ENCODE measurements at regions not wholly inside any gene's neighbourhood (a gene's known extent, or its start where the extent isn't known, plus 50 kb on each side); places are given as distances from the start of the nearest gene placed in this dataset.

- Histone ChIP-seq H3K4me3 (ENCODE audit: low read length) (no peak overlapping the region), H3K79me2 (ENCODE audit: low read length) (no peaks in the 10 kb centered on the region), H3K4me2 (ENCODE audit: low read length) (no peak overlapping the region), H3K4me1 (ENCODE audit: low read length) (no peaks in the 10 kb centered on the region), H4K20me1 (ENCODE audit: insufficient read depth, low read length) (no peaks in the 10 kb centered on the region), H3K27ac (ENCODE audit: low read length) (no peak overlapping the region), H3K9ac (ENCODE audit: low read length) (no peak overlapping the region), H3K9me3 (ENCODE audit: insufficient read depth, low read length) (no peaks in the 10 kb centered on the region), H3K27me3 (ENCODE audit: low read depth, low read length) (no peaks in the 10 kb centered on the region), H3K36me3 (replicated peaks; ENCODE audit: low read depth, low read length) (no peaks in the 10 kb centered on the region), H2AFZ (ENCODE audit: low read depth, low read length) (no peak overlapping the region)
- TF ChIP-seq, protein P1, sequence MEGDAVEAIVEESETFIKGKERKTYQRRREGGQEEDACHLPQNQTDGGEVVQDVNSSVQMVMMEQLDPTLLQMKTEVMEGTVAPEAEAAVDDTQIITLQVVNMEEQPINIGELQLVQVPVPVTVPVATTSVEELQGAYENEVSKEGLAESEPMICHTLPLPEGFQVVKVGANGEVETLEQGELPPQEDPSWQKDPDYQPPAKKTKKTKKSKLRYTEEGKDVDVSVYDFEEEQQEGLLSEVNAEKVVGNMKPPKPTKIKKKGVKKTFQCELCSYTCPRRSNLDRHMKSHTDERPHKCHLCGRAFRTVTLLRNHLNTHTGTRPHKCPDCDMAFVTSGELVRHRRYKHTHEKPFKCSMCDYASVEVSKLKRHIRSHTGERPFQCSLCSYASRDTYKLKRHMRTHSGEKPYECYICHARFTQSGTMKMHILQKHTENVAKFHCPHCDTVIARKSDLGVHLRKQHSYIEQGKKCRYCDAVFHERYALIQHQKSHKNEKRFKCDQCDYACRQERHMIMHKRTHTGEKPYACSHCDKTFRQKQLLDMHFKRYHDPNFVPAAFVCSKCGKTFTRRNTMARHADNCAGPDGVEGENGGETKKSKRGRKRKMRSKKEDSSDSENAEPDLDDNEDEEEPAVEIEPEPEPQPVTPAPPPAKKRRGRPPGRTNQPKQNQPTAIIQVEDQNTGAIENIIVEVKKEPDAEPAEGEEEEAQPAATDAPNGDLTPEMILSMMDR (IDR thresholded peaks at IDR 0.05; ENCODE audit: low read depth, low read length), result no peak
- no peak for TF ChIP-seq EZH2phosphoT487 (IDR thresholded peaks at IDR 0.05; ENCODE audit: low read depth)
Observed at GRCh38 chr21:36627242-36627641, 71.7 kb upstream of the SIM2 start.

DNA sequence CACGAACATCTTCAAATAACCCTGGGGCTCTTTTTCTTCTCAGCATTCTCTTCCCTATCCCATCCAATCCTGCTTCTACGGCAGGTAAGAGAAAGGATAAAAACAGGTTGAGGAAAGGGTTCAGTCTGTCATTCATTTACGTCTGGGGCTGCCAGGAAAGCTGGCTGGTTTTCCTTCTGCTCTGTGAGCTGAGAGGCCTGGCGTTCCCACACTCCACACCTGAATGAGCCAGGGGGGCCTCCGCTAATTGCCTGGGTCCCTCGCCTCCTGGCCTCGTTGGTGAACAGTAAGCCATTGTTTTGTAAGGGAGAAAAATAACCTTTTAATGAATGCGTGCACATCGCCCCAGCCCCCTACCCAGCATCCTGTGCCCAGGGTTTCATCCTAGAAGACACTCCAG, 70.8 kb upstream of the SIM2 start:
- H3K9ac ChIP-seq (ENCODE audit: low read length), result no peak overlapping the region
- H3K9me3 ChIP-seq (ENCODE audit: insufficient read depth, low read length), result no peaks in the 10 kb centered on the region
- H3K79me2 ChIP-seq (ENCODE audit: low read length), result no peaks in the 10 kb centered on the region
- H3K4me2 ChIP-seq (ENCODE audit: low read length), result no peak overlapping the region
- no peak overlapping the region for H2AFZ ChIP-seq (ENCODE audit: low read depth, low read length)
- TF ChIP-seq EZH2phosphoT487 (IDR thresholded peaks at IDR 0.05; ENCODE audit: low read depth), result no peak
- TF ChIP-seq, protein P1 (IDR thresholded peaks at IDR 0.05; ENCODE audit: low read depth, low read length), result no peak
- no peaks in the 10 kb centered on the region for H3K36me3 ChIP-seq (replicated peaks; ENCODE audit: low read depth, low read length)
- no peaks in the 10 kb centered on the region for H3K4me1 ChIP-seq (ENCODE audit: low read length)
- no peaks in the 10 kb centered on the region for H4K20me1 ChIP-seq (ENCODE audit: insufficient read depth, low read length)
- H3K27me3 ChIP-seq (ENCODE audit: low read depth, low read length), result no peaks in the 10 kb centered on the region
- H3K27ac ChIP-seq (ENCODE audit: low read length), result no peak overlapping the region
- no peak overlapping the region for H3K4me3 ChIP-seq (ENCODE audit: low read length)

DNA sequence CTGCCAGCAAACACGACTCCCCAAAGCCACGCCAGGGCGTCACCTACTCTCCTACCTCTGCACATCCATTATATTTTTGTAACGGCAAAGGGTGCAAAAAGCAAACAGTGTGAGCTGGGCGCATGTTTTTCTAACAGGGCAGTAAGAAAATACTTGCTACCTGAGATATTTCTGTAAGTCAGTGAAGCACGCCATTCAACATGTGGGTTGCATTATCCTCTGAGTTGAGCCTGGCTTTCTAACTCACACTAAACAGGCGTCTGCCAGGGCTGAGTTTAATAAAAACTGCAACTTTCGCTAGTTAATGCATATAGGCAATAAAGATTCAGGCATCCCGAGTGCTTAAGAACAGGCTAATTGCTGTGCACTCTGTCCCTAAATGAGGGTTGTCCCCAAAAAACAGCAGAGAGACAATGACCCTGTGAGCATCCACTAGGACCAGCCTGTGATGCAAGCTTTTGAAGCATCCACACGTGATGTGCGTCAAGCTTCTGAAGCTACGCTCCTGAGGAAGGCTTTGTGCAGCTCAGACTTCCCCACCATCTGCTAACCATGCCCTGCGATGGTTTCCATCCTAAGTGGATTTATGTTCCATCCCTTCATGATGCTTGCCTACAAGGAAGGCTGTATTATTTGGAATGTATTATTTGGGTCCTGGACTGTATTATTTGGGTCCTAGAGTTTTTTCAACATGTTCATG, 70.0 kb upstream of the SIM2 start:
- no peaks in the 10 kb centered on the region for H3K27me3 ChIP-seq (ENCODE audit: low read depth, low read length)
- H3K9ac ChIP-seq (ENCODE audit: low read length), result no peak overlapping the region
- no peaks in the 10 kb centered on the region for H3K9me3 ChIP-seq (ENCODE audit: insufficient read depth, low read length)
- H3K36me3 ChIP-seq (replicated peaks; ENCODE audit: low read depth, low read length), result no peaks in the 10 kb centered on the region
- no peak overlapping the region for H3K4me2 ChIP-seq (ENCODE audit: low read length)
- H3K79me2 ChIP-seq (ENCODE audit: low read length), result no peaks in the 10 kb centered on the region
- no peak overlapping the region for H2AFZ ChIP-seq (ENCODE audit: low read depth, low read length)
- no peaks in the 10 kb centered on the region for H4K20me1 ChIP-seq (ENCODE audit: insufficient read depth, low read length)
- H3K27ac ChIP-seq (ENCODE audit: low read length), result no peak overlapping the region
- H3K4me1 ChIP-seq (ENCODE audit: low read length), result no peaks in the 10 kb centered on the region
- TF ChIP-seq, protein P1 (IDR thresholded peaks at IDR 0.05; ENCODE audit: low read depth, low read length), result no peak
- no peak for TF ChIP-seq EZH2phosphoT487 (IDR thresholded peaks at IDR 0.05; ENCODE audit: low read depth)
- H3K4me3 ChIP-seq (ENCODE audit: low read length), result no peak overlapping the region

DNA sequence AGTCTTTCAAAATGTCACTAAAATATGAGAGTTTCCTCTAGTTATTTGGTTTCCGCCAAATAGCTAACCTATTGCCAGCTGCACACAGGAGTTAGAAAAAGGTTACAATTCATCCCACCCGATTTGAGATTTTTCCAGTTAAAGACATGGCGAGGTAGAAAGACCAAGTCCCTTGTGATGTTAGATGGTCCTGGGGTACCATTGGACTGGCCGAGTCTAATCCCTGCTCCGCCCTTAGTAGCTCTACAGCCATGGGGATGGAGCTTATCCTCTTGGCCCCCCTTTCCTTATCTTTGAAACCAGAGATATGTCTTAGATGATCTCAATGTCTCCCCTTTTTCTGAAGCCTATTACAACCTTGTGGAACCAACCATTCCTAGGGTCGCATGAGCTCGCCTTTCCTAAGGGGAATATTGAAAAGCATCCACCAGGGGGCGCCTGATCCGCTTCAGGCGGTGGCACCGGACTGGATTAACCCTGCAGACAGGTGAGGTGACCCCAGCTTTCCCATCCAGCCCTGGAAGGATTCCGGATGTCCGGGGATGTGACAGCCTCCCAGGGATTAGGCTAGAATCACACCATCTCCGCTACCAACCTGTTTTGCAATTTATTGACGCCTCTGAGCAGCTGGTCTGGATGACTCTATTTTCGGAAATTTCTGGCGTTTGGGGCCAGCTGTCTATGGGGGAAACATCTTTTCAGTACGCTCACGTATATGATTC, 68.3 kb upstream of the SIM2 start:
- H3K27me3 ChIP-seq (ENCODE audit: low read depth, low read length), result no peaks in the 10 kb centered on the region
- no peaks in the 10 kb centered on the region for H3K4me1 ChIP-seq (ENCODE audit: low read length)
- H2AFZ ChIP-seq (ENCODE audit: low read depth, low read length), result no peak overlapping the region
- H3K9ac ChIP-seq (ENCODE audit: low read length), result no peak overlapping the region
- H3K4me3 ChIP-seq (ENCODE audit: low read length), result no peak overlapping the region
- H3K36me3 ChIP-seq (replicated peaks; ENCODE audit: low read depth, low read length), result no peaks in the 10 kb centered on the region
- no peaks in the 10 kb centered on the region for H4K20me1 ChIP-seq (ENCODE audit: insufficient read depth, low read length)
- H3K9me3 ChIP-seq (ENCODE audit: insufficient read depth, low read length), result no peaks in the 10 kb centered on the region
- H3K27ac ChIP-seq (ENCODE audit: low read length), result no peak overlapping the region
- no peaks in the 10 kb centered on the region for H3K79me2 ChIP-seq (ENCODE audit: low read length)
- no peak overlapping the region for H3K4me2 ChIP-seq (ENCODE audit: low read length)
- TF ChIP-seq, protein P1 (IDR thresholded peaks at IDR 0.05; ENCODE audit: low read depth, low read length), result peak; percentile 78
- no peak for TF ChIP-seq EZH2phosphoT487 (IDR thresholded peaks at IDR 0.05; ENCODE audit: low read depth)
